ENCODE measurements at regions not wholly inside any gene's neighbourhood (a gene's known extent, or its start where the extent isn't known, plus 50 kb on each side); places are given as distances from the start of the nearest gene placed in this dataset.

DNA sequence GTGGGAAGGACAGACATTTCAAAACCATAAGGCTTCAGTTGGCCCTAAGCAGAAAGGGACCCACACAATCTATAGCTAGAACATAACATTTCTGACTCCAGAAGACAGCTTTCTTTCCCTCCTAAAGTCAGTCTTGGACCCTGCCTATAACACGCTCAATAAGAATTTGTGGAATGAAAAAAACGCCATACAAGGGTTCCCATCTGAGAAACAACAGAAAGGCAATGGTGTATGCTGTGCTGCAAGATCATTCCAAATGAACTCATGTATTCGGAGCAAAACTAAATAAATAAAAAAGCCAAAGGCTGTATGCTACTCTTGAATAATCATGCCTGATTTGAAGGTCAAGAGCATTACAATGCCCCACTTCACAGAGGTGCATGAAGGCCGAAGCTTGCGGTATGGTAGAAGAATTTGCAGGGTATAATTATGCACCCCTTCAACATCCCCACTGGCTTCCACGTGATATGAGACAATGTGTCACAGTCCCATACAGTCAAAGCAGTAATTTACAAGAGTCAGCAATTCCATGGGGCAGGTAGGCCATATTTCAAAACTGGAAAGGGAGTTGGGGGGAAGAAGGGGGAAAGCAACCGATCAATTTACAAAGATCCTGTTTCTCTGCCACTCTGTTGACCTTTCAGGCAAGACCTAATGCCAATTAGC is 61.4 kb upstream of the SLC14A2 start:
- H3K27ac ChIP-seq, result no peak overlapping the region
- TF ChIP-seq, protein P1, sequence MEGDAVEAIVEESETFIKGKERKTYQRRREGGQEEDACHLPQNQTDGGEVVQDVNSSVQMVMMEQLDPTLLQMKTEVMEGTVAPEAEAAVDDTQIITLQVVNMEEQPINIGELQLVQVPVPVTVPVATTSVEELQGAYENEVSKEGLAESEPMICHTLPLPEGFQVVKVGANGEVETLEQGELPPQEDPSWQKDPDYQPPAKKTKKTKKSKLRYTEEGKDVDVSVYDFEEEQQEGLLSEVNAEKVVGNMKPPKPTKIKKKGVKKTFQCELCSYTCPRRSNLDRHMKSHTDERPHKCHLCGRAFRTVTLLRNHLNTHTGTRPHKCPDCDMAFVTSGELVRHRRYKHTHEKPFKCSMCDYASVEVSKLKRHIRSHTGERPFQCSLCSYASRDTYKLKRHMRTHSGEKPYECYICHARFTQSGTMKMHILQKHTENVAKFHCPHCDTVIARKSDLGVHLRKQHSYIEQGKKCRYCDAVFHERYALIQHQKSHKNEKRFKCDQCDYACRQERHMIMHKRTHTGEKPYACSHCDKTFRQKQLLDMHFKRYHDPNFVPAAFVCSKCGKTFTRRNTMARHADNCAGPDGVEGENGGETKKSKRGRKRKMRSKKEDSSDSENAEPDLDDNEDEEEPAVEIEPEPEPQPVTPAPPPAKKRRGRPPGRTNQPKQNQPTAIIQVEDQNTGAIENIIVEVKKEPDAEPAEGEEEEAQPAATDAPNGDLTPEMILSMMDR (conservative IDR thresholded peaks at IDR 0.05), result no peak
- TF ChIP-seq ZFX (IDR thresholded peaks at IDR 0.05), result no peak

DNA sequence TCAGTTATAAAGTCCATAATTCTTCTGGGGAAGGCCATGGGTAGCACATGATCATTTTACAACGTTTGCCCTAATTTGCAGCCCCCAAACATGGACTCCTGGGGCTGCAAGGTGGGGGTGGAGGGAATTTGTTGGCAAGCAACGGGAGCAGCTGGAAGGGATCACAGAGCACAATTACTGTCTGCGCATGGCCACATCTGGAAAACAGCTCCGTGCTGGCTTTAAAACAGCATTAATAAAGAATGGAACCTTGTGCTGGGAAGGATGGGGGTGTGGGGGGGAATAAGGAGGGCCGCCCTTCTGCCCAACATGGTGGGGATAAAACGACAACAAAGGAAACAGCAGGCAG is 60.9 kb upstream of the SLC14A2 start:
- no peak overlapping the region for H3K27ac ChIP-seq
- TF ChIP-seq ZFX (IDR thresholded peaks at IDR 0.05), result no peak
- TF ChIP-seq, protein P1 (conservative IDR thresholded peaks at IDR 0.05), result no peak

DNA sequence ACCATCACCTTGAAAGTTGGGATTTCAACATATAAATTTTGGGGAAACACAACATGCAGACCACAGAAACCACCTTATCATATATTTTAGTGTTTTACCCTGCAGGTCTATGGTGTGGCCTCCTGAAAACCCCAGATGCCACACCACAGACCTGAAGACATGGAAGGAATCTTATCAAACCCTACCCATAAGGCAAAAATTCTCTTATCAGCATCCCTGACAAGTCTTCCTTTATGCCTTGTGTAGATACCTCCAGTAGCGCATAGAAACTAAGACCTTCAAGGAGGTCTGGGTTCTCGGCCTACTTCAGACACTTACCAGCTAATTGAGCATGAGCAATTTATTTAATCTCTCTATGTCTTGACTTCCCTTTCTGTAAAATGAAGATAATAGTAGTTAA is 59.1 kb upstream of the SLC14A2 start:
- no peak for TF ChIP-seq ZFX (IDR thresholded peaks at IDR 0.05)
- TF ChIP-seq, protein P1 (conservative IDR thresholded peaks at IDR 0.05), result no peak
- no peak overlapping the region for H3K27ac ChIP-seq

DNA sequence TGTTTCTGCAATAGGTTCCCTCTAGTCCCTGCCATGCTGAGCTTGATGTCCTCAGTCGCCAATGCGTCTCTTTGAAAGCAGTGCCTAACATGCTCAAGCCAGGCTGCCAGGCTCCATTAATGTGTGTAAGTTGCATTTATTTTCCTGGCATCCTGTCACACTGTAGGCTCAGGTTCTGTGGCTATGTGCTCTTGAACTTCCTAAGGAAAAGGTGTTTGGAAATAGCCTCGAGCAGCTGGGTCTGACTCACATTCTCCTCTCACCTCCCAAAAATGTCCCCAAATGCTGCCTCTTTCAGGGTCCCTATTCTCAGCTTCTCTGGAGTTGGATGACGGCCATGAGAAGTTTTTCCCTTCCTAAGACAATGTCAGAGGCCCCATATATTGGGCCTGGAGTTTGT is 58.0 kb upstream of the SLC14A2 start:
- H3K27ac ChIP-seq, result no peak overlapping the region
- TF ChIP-seq, protein P1 (conservative IDR thresholded peaks at IDR 0.05), result no peak
- no peak for TF ChIP-seq ZFX (IDR thresholded peaks at IDR 0.05)

DNA sequence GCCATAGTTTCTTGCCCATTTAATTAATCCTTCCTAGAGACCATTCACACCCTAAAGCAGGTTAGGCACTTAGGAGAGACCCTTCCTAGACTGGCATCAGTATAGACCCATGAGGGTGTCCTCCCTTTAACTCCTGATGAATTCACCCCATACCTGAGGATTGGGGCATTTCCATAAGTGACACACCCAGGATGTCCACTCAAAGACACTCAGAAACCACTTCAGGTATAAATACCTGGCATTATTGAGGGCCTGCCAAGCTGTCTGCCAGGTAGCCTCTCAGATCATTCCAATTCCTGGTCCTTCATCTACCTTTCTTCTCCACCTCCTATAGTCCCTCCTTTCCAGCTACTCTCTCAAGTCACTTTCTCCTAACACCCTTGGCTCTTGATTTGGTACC is 57.5 kb upstream of the SLC14A2 start:
- H3K27ac ChIP-seq, result no peak overlapping the region
- TF ChIP-seq, protein P1 (conservative IDR thresholded peaks at IDR 0.05), result no peak
- TF ChIP-seq ZFX (IDR thresholded peaks at IDR 0.05), result no peak

DNA sequence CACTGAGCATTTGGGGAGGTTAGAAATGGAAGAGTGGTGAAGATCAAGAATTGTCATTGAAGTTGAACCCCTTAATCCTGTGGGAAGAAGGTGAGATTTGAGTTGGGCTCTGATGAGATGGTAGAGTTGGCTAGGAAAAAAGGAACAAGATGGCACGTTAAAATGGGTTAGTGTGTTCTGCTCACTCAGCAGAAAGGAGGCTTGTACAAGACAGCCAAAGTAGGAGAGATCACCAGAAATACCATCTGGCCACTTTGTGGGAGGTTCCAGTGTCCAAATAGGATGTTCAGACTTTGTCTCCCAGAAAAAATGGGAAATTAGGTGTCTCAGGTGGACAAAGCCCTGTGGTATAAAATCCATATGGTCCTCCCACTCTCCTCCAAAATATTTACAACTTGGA is 56.0 kb upstream of the SLC14A2 start:
- TF ChIP-seq ZFX (IDR thresholded peaks at IDR 0.05), result no peak
- TF ChIP-seq, protein P1 (conservative IDR thresholded peaks at IDR 0.05), result no peak
- no peak overlapping the region for H3K27ac ChIP-seq

DNA sequence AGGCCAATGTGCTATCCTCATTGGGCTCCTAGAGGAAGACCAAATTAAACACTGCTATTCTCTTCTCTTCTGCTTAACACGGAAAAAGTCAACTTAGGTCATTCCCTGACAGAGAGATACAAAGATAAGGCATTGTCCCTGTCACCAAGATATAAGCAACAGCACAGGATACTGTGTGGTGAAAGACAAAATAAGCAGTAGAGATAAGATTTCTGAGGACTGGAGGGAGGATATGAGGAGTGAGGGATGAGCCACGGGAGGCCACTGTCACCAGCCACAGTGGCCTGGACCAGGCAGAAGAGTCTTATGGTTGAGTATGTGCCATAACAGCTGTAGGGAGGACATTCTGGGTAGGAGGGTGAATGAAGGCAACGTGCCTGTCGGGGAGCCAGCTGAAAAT is 54.4 kb upstream of the SLC14A2 start:
- TF ChIP-seq, protein P1 (conservative IDR thresholded peaks at IDR 0.05), result no peak
- TF ChIP-seq ZFX (IDR thresholded peaks at IDR 0.05), result no peak
- H3K27ac ChIP-seq, result no peak overlapping the region

Data from C4-2B (cell line).